ENCODE measurements at regions not wholly inside any gene's neighbourhood (a gene's known extent, or its start where the extent isn't known, plus 50 kb on each side); places are given as distances from the start of the nearest gene placed in this dataset.
"Not testable (repeated sequence)": the region's sequence is repeated elsewhere in the genome, so short reads cannot be mapped to it uniquely, and the experiment has no call there.

GRCh38 chr2:67771380-67771779 is 291.4 kb downstream of the C1D start:
- no peak for DNase-seq (ENCODE audit: extremely low read depth, low read depth)
- TF ChIP-seq, protein P1, sequence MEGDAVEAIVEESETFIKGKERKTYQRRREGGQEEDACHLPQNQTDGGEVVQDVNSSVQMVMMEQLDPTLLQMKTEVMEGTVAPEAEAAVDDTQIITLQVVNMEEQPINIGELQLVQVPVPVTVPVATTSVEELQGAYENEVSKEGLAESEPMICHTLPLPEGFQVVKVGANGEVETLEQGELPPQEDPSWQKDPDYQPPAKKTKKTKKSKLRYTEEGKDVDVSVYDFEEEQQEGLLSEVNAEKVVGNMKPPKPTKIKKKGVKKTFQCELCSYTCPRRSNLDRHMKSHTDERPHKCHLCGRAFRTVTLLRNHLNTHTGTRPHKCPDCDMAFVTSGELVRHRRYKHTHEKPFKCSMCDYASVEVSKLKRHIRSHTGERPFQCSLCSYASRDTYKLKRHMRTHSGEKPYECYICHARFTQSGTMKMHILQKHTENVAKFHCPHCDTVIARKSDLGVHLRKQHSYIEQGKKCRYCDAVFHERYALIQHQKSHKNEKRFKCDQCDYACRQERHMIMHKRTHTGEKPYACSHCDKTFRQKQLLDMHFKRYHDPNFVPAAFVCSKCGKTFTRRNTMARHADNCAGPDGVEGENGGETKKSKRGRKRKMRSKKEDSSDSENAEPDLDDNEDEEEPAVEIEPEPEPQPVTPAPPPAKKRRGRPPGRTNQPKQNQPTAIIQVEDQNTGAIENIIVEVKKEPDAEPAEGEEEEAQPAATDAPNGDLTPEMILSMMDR (IDR thresholded peaks at IDR 0.05; ENCODE audit: low read depth, low read length, missing control alignments) = no peak
- no peak overlapping the region for H3K4me3 ChIP-seq (replicated peaks; ENCODE audit: low read depth, low read length)

DNA sequence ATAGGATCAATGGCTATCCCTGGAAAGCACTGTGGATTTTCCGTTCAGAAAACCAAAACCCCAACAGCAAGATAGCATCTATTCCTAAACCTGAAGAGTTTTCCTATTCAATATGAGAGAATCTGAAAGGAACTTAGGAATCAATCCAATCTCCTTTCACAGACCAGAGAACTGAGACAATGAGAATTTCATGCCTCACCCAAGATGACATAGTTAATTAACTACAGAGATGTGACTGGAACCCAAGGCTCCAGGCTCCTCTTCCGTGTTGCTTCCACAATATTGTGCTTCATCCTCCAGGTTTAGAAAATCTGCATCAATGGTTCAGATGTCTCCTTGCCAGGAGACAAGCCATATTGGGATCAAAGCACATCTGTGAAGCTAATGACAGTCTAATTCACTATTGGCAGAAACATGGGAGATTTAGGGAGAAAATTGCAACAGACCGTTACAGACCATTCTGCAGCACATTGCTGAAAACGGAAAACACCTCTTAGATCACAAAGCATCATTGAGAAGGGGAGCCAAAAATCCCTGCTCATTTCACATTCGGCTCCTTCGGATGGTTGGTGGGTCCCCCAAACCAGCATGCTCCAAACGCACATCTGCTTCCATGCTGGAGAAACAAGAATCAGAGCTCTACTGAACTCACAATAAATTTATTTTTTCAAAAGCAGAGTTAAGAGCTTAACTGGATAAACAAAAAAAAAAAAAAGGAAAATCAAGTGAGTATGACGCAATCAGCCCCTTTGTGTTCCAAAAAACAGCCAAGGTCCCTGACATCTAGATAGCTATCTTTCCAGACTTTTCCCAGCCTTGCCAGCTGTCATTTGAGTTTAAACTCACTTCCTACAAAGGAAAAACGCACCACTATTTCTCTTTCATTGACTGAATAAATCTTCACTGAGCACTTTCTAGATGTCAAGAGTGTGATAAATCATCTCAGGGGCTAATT is 290.3 kb downstream of the C1D start:
- H3K4me3 ChIP-seq (replicated peaks; ENCODE audit: low read depth, low read length) = no peak overlapping the region
- TF ChIP-seq, protein P1 (IDR thresholded peaks at IDR 0.05; ENCODE audit: low read depth, low read length, missing control alignments) = no peak
- no peak for DNase-seq (ENCODE audit: extremely low read depth, low read depth)

DNA sequence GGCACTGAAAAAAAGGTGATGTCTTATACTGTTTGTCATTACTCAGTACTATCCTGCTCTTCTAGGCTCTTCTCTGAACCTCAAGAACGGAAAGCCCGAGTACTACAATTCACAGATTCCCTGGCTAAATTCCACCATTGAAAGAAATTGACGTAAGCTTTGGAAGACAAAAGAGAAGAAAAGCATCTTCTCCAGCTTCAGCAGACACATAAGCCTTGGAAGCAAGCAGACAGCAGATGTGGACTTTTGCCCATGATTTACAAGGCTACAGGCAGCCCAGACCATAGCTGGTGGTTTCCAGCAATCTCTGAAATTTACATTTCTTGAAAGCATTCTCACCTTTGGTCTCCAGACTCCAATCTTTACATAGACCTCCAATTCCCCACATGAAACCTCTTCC is 289.0 kb downstream of the C1D start:
- DNase-seq (ENCODE audit: extremely low read depth, low read depth) = no peak
- TF ChIP-seq, protein P1 (IDR thresholded peaks at IDR 0.05; ENCODE audit: low read depth, low read length, missing control alignments) = no peak
- H3K4me3 ChIP-seq (replicated peaks; ENCODE audit: low read depth, low read length) = no peak overlapping the region

DNA sequence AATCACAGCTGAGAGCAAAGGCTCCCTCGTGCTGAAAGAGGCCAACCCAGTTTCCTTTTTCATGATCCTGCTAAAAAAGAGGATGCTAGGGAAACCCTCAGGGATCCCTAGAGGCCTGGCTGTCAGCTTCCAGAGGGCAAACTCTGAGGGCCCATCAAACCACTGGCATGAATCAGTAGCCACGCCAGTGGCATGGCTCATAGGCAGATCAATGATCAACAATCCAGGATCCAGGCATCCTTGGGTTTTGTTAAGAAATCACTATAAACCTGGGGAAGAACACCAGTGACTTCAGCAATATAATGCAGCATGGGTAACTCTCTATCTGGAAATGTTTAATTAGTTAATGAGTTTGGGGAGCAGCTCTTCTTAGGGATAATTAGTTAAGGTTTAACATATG is 286.5 kb downstream of the C1D start:
- no peak for DNase-seq (ENCODE audit: extremely low read depth, low read depth)
- TF ChIP-seq, protein P1 (IDR thresholded peaks at IDR 0.05; ENCODE audit: low read depth, low read length, missing control alignments) = no peak
- no peak overlapping the region for H3K4me3 ChIP-seq (replicated peaks; ENCODE audit: low read depth, low read length)

- H3K4me3 ChIP-seq (replicated peaks; ENCODE audit: low read depth, low read length) = no peak overlapping the region
- DNase-seq (ENCODE audit: extremely low read depth, low read depth) = no peak
- TF ChIP-seq, protein P1 (IDR thresholded peaks at IDR 0.05; ENCODE audit: low read depth, low read length, missing control alignments) = no peak
These were observed 285.8 kb downstream of the C1D start for GRCh38 chr2:67777010-67777409.

DNA sequence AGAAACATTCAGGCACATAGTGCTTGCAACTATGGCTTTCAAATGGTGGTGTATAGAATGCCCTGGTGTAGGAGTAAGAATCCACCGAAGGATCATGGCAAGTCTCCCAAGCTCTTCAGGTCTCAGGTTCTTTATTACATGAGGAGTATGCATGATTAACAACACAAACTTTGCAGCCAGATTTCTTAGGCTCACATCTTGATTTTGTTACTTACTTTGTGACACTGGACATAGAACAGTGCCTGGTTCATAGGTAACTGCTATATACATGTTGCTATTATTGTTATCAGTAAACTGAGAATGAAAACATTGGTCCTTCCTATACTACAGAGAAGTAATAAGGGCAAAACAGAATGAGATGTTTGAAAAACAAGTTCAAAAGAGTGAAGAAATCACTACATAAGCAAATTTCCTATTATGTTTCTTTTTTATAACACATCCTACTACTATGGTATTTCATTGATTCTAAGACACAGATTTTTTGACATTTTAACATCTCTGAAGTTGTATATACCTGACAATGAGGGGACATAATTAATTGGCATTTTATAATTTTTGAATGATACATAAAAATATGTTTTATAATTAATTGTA is 284.9 kb downstream of the C1D start:
- no peak overlapping the region for H3K4me3 ChIP-seq (replicated peaks; ENCODE audit: low read depth, low read length)
- no peak for DNase-seq (ENCODE audit: extremely low read depth, low read depth)
- TF ChIP-seq, protein P1 (IDR thresholded peaks at IDR 0.05; ENCODE audit: low read depth, low read length, missing control alignments) = no peak

DNA sequence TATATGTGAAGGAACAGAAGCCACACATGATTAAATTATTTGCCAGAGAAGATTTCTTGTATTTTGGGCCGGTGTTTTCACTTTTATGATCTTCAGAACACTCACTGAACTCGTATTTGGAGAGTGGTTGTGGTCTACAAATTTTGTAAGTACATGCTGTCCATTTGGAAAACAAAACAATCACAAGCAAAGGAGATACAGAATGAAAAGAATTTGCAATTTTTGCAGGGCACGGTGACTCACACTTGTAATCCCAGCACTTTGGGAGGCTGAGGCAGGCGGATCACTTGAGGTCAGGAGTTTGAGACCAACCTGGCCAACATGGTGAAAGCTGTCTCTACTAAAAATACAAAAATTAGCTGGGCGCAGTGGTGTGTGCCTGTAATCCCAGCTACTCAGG is 282.0 kb downstream of the C1D start:
- not testable (repeated sequence) for DNase-seq (ENCODE audit: extremely low read depth, low read depth); H3K4me3 ChIP-seq (replicated peaks; ENCODE audit: low read depth, low read length)

Data from HFF-Myc (cell line).